ENCODE measurements at regions not wholly inside any gene's neighbourhood (a gene's known extent, or its start where the extent isn't known, plus 50 kb on each side); places are given as distances from the start of the nearest gene placed in this dataset.
A peak's percentile ranks its signal among the peaks of the same experiment; 100 is the strongest.
"Not testable (repeated sequence)": the region's sequence is repeated elsewhere in the genome, so short reads cannot be mapped to it uniquely, and the experiment has no call there.

- H3K23ac ChIP-seq (ENCODE audit: insufficient read length, low read depth, low read length) = no peak overlapping the region
- no peaks in the 10 kb centered on the region for H3K79me1 ChIP-seq (ENCODE audit: insufficient read depth, low read depth, low read length, poor library complexity, severe bottlenecking)
- H3K27me3 ChIP-seq (ENCODE audit: insufficient read depth, low read length) = no peaks in the 10 kb centered on the region
- H2AK5ac ChIP-seq (ENCODE audit: insufficient read length, low read length) = no peak overlapping the region
- no peak overlapping the region for H4K8ac ChIP-seq (replicated peaks; ENCODE audit: insufficient read length, low read depth, low read length)
- no peaks in the 10 kb centered on the region for H3K79me2 ChIP-seq (ENCODE audit: insufficient read depth, low read length)
- Mint-ChIP-seq H3K4me1 (peaks cover 8 to 13% of the 10 kb centered on the region in 2 experiments), H3K36me3 (ENCODE audit: insufficient read depth in 1 of 3, low read depth in 3 of 3) (no peaks in the 10 kb centered on the region), H3K27ac (no peak overlapping the region; a peak in 1 of 7 replicates), H3K4me3 (no peak overlapping the region), H3K9me3 (no peaks in the 10 kb centered on the region), H3K27me3 (ENCODE audit: low read depth) (no peaks in the 10 kb centered on the region)
- no CpG with 5 or more reads among the region's 3 CpGs for WGBS (ENCODE audit: extremely low coverage, insufficient read length, low lambda C conversion rate)
- no peaks in the 10 kb centered on the region for H4K20me1 ChIP-seq (ENCODE audit: control insufficient read depth, insufficient read depth, insufficient read length)
- 0 out of 3 replicates have a peak, but pooled peaks have one; percentile 11 for TF ChIP-seq CTCF (conservative IDR thresholded peaks at IDR 0.05)
- no peak overlapping the region for H3K9ac ChIP-seq (ENCODE audit: extremely low read depth, insufficient read length, low read length)
- no peak for DNase-seq
- no peak overlapping the region for H2BK12ac ChIP-seq (ENCODE audit: insufficient read length, low read depth, low read length)
- H4K91ac ChIP-seq (ENCODE audit: insufficient read length, low read depth, low read length) = no peak overlapping the region
- H3K14ac ChIP-seq (ENCODE audit: insufficient read depth, low read length) = no peak overlapping the region
- H2BK15ac ChIP-seq (ENCODE audit: low read depth, low read length) = no peak overlapping the region
- no peak overlapping the region for H3K18ac ChIP-seq (ENCODE audit: insufficient read length, low read depth, low read length)
- no peak overlapping the region for H3K56ac ChIP-seq (ENCODE audit: insufficient read length, low read depth, low read length)
- no peak overlapping the region for H2BK5ac ChIP-seq (ENCODE audit: insufficient read length, low read length)
- no peak overlapping the region for H2AFZ ChIP-seq (ENCODE audit: low read length)
- no peak overlapping the region for H3K27ac ChIP-seq (ENCODE audit: insufficient read length, low read depth, low read length)
- no peak overlapping the region for H3K4ac ChIP-seq (ENCODE audit: low read depth, low read length)
- H3T11ph ChIP-seq (ENCODE audit: low read length) = no peak overlapping the region
- H4K5ac ChIP-seq (ENCODE audit: insufficient read length, low read depth, low read length) = no peak overlapping the region
- H3K4me1 ChIP-seq (ENCODE audit: insufficient read depth, low read length) = no peaks in the 10 kb centered on the region; the same call in 1 of the 2 replicates
- H3K23me2 ChIP-seq (ENCODE audit: insufficient read length, low read depth, low read length, poor library complexity, severe bottlenecking) = no peaks in the 10 kb centered on the region
- H2BK120ac ChIP-seq (ENCODE audit: low read depth, low read length, poor library complexity, severe bottlenecking) = no peak overlapping the region
- no peak overlapping the region for H2BK20ac ChIP-seq (ENCODE audit: low read depth, low read length, poor library complexity, severe bottlenecking)
- no peaks in the 10 kb centered on the region for H3K9me3 ChIP-seq (ENCODE audit: control insufficient read depth, low read depth, low read length)
- no peak overlapping the region for H3K4me2 ChIP-seq (ENCODE audit: insufficient read depth, insufficient read length, low read length)
These were observed 696.7 kb downstream of the C6orf118 start for GRCh38 chr6:164612751-164613150.

GRCh38 chr6:164610859-164611258 lies 698.5 kb downstream of the C6orf118 start:
- H2AFZ ChIP-seq (ENCODE audit: low read length); H3K56ac ChIP-seq (ENCODE audit: insufficient read length, low read depth, low read length); H3K27ac Mint-ChIP-seq; H3K9me3 Mint-ChIP-seq; H3K27me3 Mint-ChIP-seq (ENCODE audit: low read depth); H3K9ac ChIP-seq (ENCODE audit: extremely low read depth, insufficient read length, low read length); H3T11ph ChIP-seq (ENCODE audit: low read length); H2BK15ac ChIP-seq (ENCODE audit: low read depth, low read length); H2BK5ac ChIP-seq (ENCODE audit: insufficient read length, low read length); H4K8ac ChIP-seq (replicated peaks; ENCODE audit: insufficient read length, low read depth, low read length); H3K36me3 Mint-ChIP-seq (ENCODE audit: insufficient read depth in 1 of 3, low read depth in 3 of 3); H3K4me3 Mint-ChIP-seq; H3K79me2 ChIP-seq (ENCODE audit: insufficient read depth, low read length); H4K20me1 ChIP-seq (ENCODE audit: control insufficient read depth, insufficient read depth, insufficient read length); H2BK12ac ChIP-seq (ENCODE audit: insufficient read length, low read depth, low read length); H4K91ac ChIP-seq (ENCODE audit: insufficient read length, low read depth, low read length); H3K18ac ChIP-seq (ENCODE audit: insufficient read length, low read depth, low read length); DNase-seq; H3K4me2 ChIP-seq (ENCODE audit: insufficient read depth, insufficient read length, low read length); H3K79me1 ChIP-seq (ENCODE audit: insufficient read depth, low read depth, low read length, poor library complexity, severe bottlenecking); H3K23me2 ChIP-seq (ENCODE audit: insufficient read length, low read depth, low read length, poor library complexity, severe bottlenecking); H2BK120ac ChIP-seq (ENCODE audit: low read depth, low read length, poor library complexity, severe bottlenecking); H3K27me3 ChIP-seq (ENCODE audit: insufficient read depth, low read length); H4K5ac ChIP-seq (ENCODE audit: insufficient read length, low read depth, low read length); H2BK20ac ChIP-seq (ENCODE audit: low read depth, low read length, poor library complexity, severe bottlenecking); H2AK5ac ChIP-seq (ENCODE audit: insufficient read length, low read length); H3K4me1 ChIP-seq (ENCODE audit: insufficient read depth, low read length); H3K9me3 ChIP-seq (ENCODE audit: control insufficient read depth, low read depth, low read length); H3K14ac ChIP-seq (ENCODE audit: insufficient read depth, low read length); H3K23ac ChIP-seq (ENCODE audit: insufficient read length, low read depth, low read length); H3K27ac ChIP-seq (ENCODE audit: insufficient read length, low read depth, low read length); H3K4ac ChIP-seq (ENCODE audit: low read depth, low read length): not testable (repeated sequence)
- H3K4me1 Mint-ChIP-seq = peaks cover 5 to 14% of the 10 kb centered on the region in 2 experiments
- whole genome bisulfite sequencing (ENCODE audit: extremely low coverage, insufficient read length, low lambda C conversion rate) = no CpG with 5 or more reads among the region's 15 CpGs

Measured in H9 (cell line).